Activated B cell treated with CpG ODN at 0.5 μM for 24 hours (primary cell): ENCODE measurements at regions not wholly inside any gene's neighbourhood (a gene's known extent, or its start where the extent isn't known, plus 50 kb on each side); places are given as distances from the start of the nearest gene placed in this dataset.
"Not testable (repeated sequence)": the region's sequence is repeated elsewhere in the genome, so short reads cannot be mapped to it uniquely, and the experiment has no call there.

ENCODE experiments used
- ATAC-seq: fragments of 200-7000 bp; cut with Tn5 transposase; one replicate; pipeline ENCODE4 v1.10.0; 2021; ENCODE audit warnings: low read depth, mild to moderate bottlenecking, moderate library complexity
- CTCF ChIA-PET: fragments of 350-600 bp; sonication (Branson Sonifier 250); formaldehyde crosslinking; loops from one replicate; lab custom pipeline; 2021; ENCODE audit warnings: antibody characterized with exemption; lab: Charles Lee
- POLR2A ChIA-PET: fragments of 350-600 bp; sonication (Branson Sonifier 250); formaldehyde crosslinking; loops from one replicate; lab custom pipeline; 2021; ENCODE audit warnings: antibody characterized with exemption; lab: Charles Lee
- DNase-seq: peaks from one replicate; pipeline ENCODE4 v3.0.0; 2022
- H3K27ac Mint-ChIP-seq: one replicate; pipeline ENCODE4 v1.8.0; 2020; ENCODE audit warnings: mixed read lengths
- H3K27me3 Mint-ChIP-seq: one replicate; pipeline ENCODE4 v1.8.0; 2021; ENCODE audit warnings: mixed read lengths
- H3K36me3 Mint-ChIP-seq: one replicate; pipeline ENCODE4 v1.8.0; 2021; ENCODE audit warnings: low read depth, mixed read lengths
- H3K4me1 Mint-ChIP-seq: one replicate; pipeline ENCODE4 v1.8.0; 2021; ENCODE audit warnings: mixed read lengths
- H3K4me3 Mint-ChIP-seq: one replicate; pipeline ENCODE4 v1.8.0; 2020; ENCODE audit warnings: mild to moderate bottlenecking, mixed read lengths
- H3K9me3 Mint-ChIP-seq: one replicate; pipeline ENCODE4 v1.8.0; 2020; ENCODE audit warnings: mixed read lengths
- CTCF ChIP-seq: fragments of 200-600 bp; IDR thresholded peaks from one replicate; pipeline ENCODE4 v1.8.0; 2022; ENCODE audit warnings: antibody characterized with exemption, mild to moderate bottlenecking
- intact Hi-C: fragments of 100-400 bp; cut with micrococcal nuclease; formaldehyde crosslinking; loops from one replicate; pipeline ENCODE4 v1.15.1; 2024

GRCh38 chr2:38138996-38139395, 63.0 kb upstream of the CYP1B1 start:
- intact Hi-C loops: no loop called here
- H3K4me1 Mint-ChIP-seq: no peaks in the 10 kb centered on the region
- H3K4me3 Mint-ChIP-seq: no peak overlapping the region

GRCh38 chr2:38138419-38138818, 62.5 kb upstream of the CYP1B1 start:
- ChIA-PET CTCF (no interaction called here), POLR2A (no interaction called here)
- Mint-ChIP-seq H3K4me3 (no peak overlapping the region), H3K27me3 (peaks cover 13% of the 10 kb centered on the region), H3K36me3 (peaks cover 1% of the 10 kb centered on the region), H3K27ac (no peak overlapping the region), H3K9me3 (no peaks in the 10 kb centered on the region), H3K4me1 (no peaks in the 10 kb centered on the region)
- ATAC-seq (no peak), DNase-seq (no peak)
- intact Hi-C loops: no loop called here
- TF ChIP-seq CTCF: no peak

More at GRCh38 chr2:38138996-38139395, 63.0 kb upstream of the CYP1B1 start:
- Mint-ChIP-seq H3K36me3 (peaks cover 1% of the 10 kb centered on the region), H3K9me3 (no peaks in the 10 kb centered on the region), H3K27me3 (peaks cover 13% of the 10 kb centered on the region), H3K27ac (no peak overlapping the region)
- POLR2A ChIA-PET: no interaction called here
- ATAC-seq (no peak), DNase-seq (no peak)
- TF ChIP-seq CTCF: no peak
- CTCF ChIA-PET: no interaction called here

- POLR2A ChIA-PET, intact Hi-C loops, ATAC-seq: not testable (repeated sequence)
Observed at GRCh38 chr2:38137958-38138357, 62.0 kb upstream of the CYP1B1 start.

GRCh38 chr2:38131676-38132075, 55.7 kb upstream of the CYP1B1 start:
- ATAC-seq (no peak), DNase-seq (no peak)
- intact Hi-C loops: no loop called here
- POLR2A ChIA-PET: no interaction called here
- Mint-ChIP-seq H3K27me3 (no peaks in the 10 kb centered on the region), H3K27ac (no peak overlapping the region), H3K36me3 (peaks cover 1% of the 10 kb centered on the region), H3K4me1 (peaks cover 17% of the 10 kb centered on the region), H3K4me3 (no peak overlapping the region), H3K9me3 (peaks cover 8% of the 10 kb centered on the region)
- CTCF ChIA-PET: no interaction called here
- TF ChIP-seq CTCF: no peak

More at GRCh38 chr2:38137958-38138357, 62.0 kb upstream of the CYP1B1 start:
- H3K4me1 Mint-ChIP-seq, CTCF ChIA-PET, H3K4me3 Mint-ChIP-seq, H3K9me3 Mint-ChIP-seq, H3K27ac Mint-ChIP-seq, H3K36me3 Mint-ChIP-seq, DNase-seq: not testable (repeated sequence)
- H3K27me3 Mint-ChIP-seq: peaks cover 13% of the 10 kb centered on the region

GRCh38 chr2:38130876-38131275, 54.9 kb upstream of the CYP1B1 start:
- intact Hi-C loops: no loop called here
- Mint-ChIP-seq H3K36me3 (peaks cover 1% of the 10 kb centered on the region), H3K4me3 (no peak overlapping the region), H3K9me3 (peaks cover 11% of the 10 kb centered on the region), H3K4me1 (peaks cover 17% of the 10 kb centered on the region), H3K27ac (no peak overlapping the region), H3K27me3 (no peaks in the 10 kb centered on the region)
- no peak for ATAC-seq
- no peak for DNase-seq
- no peak for TF ChIP-seq CTCF
- ChIA-PET CTCF (no interaction called here), POLR2A (no interaction called here)

GRCh38 chr2:38129987-38130386, 54.0 kb upstream of the CYP1B1 start:
- ATAC-seq (no peak), DNase-seq (no peak)
- Mint-ChIP-seq H3K27ac (no peak overlapping the region), H3K27me3 (no peaks in the 10 kb centered on the region), H3K9me3 (peaks cover 11% of the 10 kb centered on the region), H3K4me1 (peaks cover 17% of the 10 kb centered on the region), H3K4me3 (no peak overlapping the region), H3K36me3 (no peaks in the 10 kb centered on the region)
- intact Hi-C loops: no loop called here
- POLR2A ChIA-PET: no interaction called here
- CTCF ChIA-PET: no interaction called here
- no peak for TF ChIP-seq CTCF
